Kidney epithelial cell (primary cell): ENCODE measurements at regions not wholly inside any gene's neighbourhood (a gene's known extent, or its start where the extent isn't known, plus 50 kb on each side); places are given as distances from the start of the nearest gene placed in this dataset.
A peak's percentile ranks its signal among the peaks of the same experiment; 100 is the strongest.

Source experiments
- DNase-seq: peaks from one replicate; pipeline ENCODE4 v3.0.0-alpha.2; 2010; ENCODE audit warnings: low read depth
- H3K27me3 ChIP-seq: 2 replicates; pipeline ENCODE4 v1.6.0; 2011; ENCODE audit warnings: low read length; ENCODE audit not compliant: control insufficient read depth, insufficient read depth
- H3K36me3 ChIP-seq: 2 replicates; pipeline ENCODE4 v1.5.1; 2011; ENCODE audit warnings: low read length; ENCODE audit not compliant: control insufficient read depth, insufficient read depth
- H3K4me3 ChIP-seq: 2 replicates; pipeline ENCODE4 v1.5.1; 2011; ENCODE audit warnings: low read depth, mild to moderate bottlenecking, control low read depth, low read length
- CTCF ChIP-seq: IDR thresholded peaks from 2 replicates; pipeline ENCODE4 v1.5.1; 2011; ENCODE audit warnings: mild to moderate bottlenecking, moderate library complexity, low read length, control low read depth, inconsistent platforms; ENCODE audit not compliant: insufficient read depth, poor library complexity, severe bottlenecking

- no peak overlapping the region for H3K4me3 ChIP-seq
- no peak for DNase-seq
- TF ChIP-seq CTCF, result no peak
Observed at GRCh38 chr3:23666818-23667217, 138.9 kb upstream of the UBE2E1 start.

GRCh38 chr3:23667536-23668429 lies 138.0 kb upstream of the UBE2E1 start:
- no peaks in the 10 kb centered on the region for H3K36me3 ChIP-seq
- TF ChIP-seq CTCF, result no peak
- H3K4me3 ChIP-seq, result no peak overlapping the region
- no peaks in the 10 kb centered on the region for H3K27me3 ChIP-seq
- DNase-seq, result no peak

More at GRCh38 chr3:23666818-23667217, 138.9 kb upstream of the UBE2E1 start:
- no peaks in the 10 kb centered on the region for H3K27me3 ChIP-seq
- no peaks in the 10 kb centered on the region for H3K36me3 ChIP-seq

- H3K27me3 ChIP-seq, result no peaks in the 10 kb centered on the region
- no peak overlapping the region for H3K4me3 ChIP-seq
- DNase-seq, result peak; percentile 76
- TF ChIP-seq CTCF, result no peak
- no peaks in the 10 kb centered on the region for H3K36me3 ChIP-seq
Observed at GRCh38 chr3:23668430-23668904, 137.3 kb upstream of the UBE2E1 start.

DNA sequence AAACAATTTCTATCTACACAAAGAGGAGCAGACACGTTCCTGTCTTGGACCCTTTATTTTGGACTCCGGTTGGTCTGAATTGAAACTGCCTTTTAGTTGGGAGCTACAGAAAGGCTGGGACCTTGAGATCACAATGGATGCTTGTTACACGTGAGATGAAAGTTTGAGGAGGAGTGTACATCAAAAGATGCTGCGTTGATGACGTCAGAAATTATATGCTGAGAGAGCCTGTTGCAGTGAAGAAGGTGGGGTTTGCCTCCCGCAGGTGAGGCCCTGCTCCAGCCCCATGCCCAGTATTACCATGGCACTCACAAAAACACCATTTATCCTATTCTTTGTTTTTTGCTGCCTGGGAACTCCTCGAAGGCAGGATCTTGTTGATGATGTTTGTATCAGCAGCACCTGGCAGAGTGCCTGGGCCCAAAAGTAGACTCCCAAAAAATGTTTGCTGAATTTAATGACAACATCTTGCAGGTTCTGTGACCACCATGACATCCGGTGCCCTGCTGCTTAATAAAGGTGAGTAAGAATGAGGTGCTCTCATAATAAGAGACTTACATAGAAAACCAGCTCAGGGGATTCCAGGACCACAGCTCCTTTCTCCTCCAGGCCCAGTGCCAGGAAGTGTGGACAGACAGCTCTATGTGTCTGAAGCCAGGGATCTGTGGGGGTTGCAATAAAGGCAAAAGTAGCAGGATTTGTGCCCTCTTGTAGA lies 136.1 kb upstream of the UBE2E1 start:
- Histone ChIP-seq H3K27me3 (no peaks in the 10 kb centered on the region), H3K36me3 (no peaks in the 10 kb centered on the region), H3K4me3 (no peak overlapping the region)
- TF ChIP-seq CTCF, result no peak
- no peak for DNase-seq

- no peak for DNase-seq
- Histone ChIP-seq H3K36me3 (no peaks in the 10 kb centered on the region), H3K27me3 (no peaks in the 10 kb centered on the region), H3K4me3 (peak overlapping the region; percentile 12)
- TF ChIP-seq CTCF, result no peak
Observed at GRCh38 chr3:23671851-23672589, 133.7 kb upstream of the UBE2E1 start.
